ENCODE measurements at regions not wholly inside any gene's neighbourhood (a gene's known extent, or its start where the extent isn't known, plus 50 kb on each side); places are given as distances from the start of the nearest gene placed in this dataset.

- Histone ChIP-seq H3K36me3 (ENCODE audit: insufficient read depth, low read length) (no peaks in the 10 kb centered on the region), H2AFZ (ENCODE audit: low read length) (no peak overlapping the region), H3K4me1 (ENCODE audit: low read length) (no peaks in the 10 kb centered on the region), H3K27me3 (ENCODE audit: low read length) (no peaks in the 10 kb centered on the region), H4K20me1 (ENCODE audit: insufficient read depth, low read depth, low read length) (no peaks in the 10 kb centered on the region), H3K27ac (ENCODE audit: low read length) (no peak overlapping the region), H3K9ac (ENCODE audit: low read length) (no peak overlapping the region), H3K9me2 (replicated peaks; ENCODE audit: insufficient read depth, low read length) (no peaks in the 10 kb centered on the region; the same call in 1 of the 2 replicates), H3K4me2 (ENCODE audit: low read depth, low read length, poor library complexity, severe bottlenecking) (no peak overlapping the region), H3K79me2 (ENCODE audit: low read length) (no peaks in the 10 kb centered on the region), H3K4me3 (ENCODE audit: low read length) (no peak overlapping the region), H3K9me3 (ENCODE audit: low read length) (peaks cover 8% of the 10 kb centered on the region; the same call in 1 of the 2 replicates)
- DNase-seq, result no peak
These were observed 100.4 kb upstream of the IRX2 start for GRCh38 chr5:2851895-2852294.

DNA sequence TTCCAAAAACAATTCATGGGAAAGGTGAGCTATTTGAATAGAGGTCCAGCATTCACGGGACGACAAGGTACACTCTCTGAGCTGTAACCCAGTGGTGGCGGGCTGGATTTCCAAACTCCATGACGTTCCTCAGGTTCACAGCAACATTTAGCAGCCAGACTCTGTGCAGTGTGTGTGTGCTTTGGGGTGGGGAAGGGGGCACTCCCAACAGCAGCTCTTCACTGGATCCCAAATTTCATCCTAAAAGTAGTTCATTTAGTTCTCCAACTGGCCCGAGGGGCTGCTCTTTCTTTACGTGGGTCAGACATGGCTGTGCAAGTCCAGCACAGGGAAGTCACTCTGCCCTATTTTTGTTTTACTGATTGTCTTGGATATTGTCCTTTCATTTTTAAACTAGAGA lies 98.0 kb upstream of the IRX2 start:
- no peaks in the 10 kb centered on the region for H3K79me2 ChIP-seq (ENCODE audit: low read length)
- H3K4me2 ChIP-seq (ENCODE audit: low read depth, low read length, poor library complexity, severe bottlenecking), result no peak overlapping the region
- H3K4me1 ChIP-seq (ENCODE audit: low read length), result no peaks in the 10 kb centered on the region
- H2AFZ ChIP-seq (ENCODE audit: low read length), result no peak overlapping the region
- H3K9ac ChIP-seq (ENCODE audit: low read length), result no peak overlapping the region
- no peak overlapping the region for H3K4me3 ChIP-seq (ENCODE audit: low read length)
- H3K36me3 ChIP-seq (ENCODE audit: insufficient read depth, low read length), result no peaks in the 10 kb centered on the region
- no peaks in the 10 kb centered on the region for H3K27me3 ChIP-seq (ENCODE audit: low read length)
- no peaks in the 10 kb centered on the region for H4K20me1 ChIP-seq (ENCODE audit: insufficient read depth, low read depth, low read length)
- H3K9me2 ChIP-seq (replicated peaks; ENCODE audit: insufficient read depth, low read length), result no peaks in the 10 kb centered on the region; the same call in 1 of the 2 replicates
- no peak overlapping the region for H3K27ac ChIP-seq (ENCODE audit: low read length)
- no peaks in the 10 kb centered on the region; the same call in 1 of the 2 replicates for H3K9me3 ChIP-seq (ENCODE audit: low read length)
- no peak for DNase-seq

- Histone ChIP-seq H3K4me3 (ENCODE audit: low read length) (no peak overlapping the region), H3K79me2 (ENCODE audit: low read length) (no peaks in the 10 kb centered on the region), H3K4me2 (ENCODE audit: low read depth, low read length, poor library complexity, severe bottlenecking) (no peak overlapping the region), H3K27ac (ENCODE audit: low read length) (no peak overlapping the region), H3K4me1 (ENCODE audit: low read length) (no peaks in the 10 kb centered on the region), H3K9me3 (ENCODE audit: low read length) (no peaks in the 10 kb centered on the region; the same call in 1 of the 2 replicates), H3K27me3 (ENCODE audit: low read length) (no peaks in the 10 kb centered on the region), H3K9me2 (replicated peaks; ENCODE audit: insufficient read depth, low read length) (no peaks in the 10 kb centered on the region; the same call in 1 of the 2 replicates), H3K36me3 (ENCODE audit: insufficient read depth, low read length) (no peaks in the 10 kb centered on the region), H3K9ac (ENCODE audit: low read length) (no peak overlapping the region), H4K20me1 (ENCODE audit: insufficient read depth, low read depth, low read length) (no peaks in the 10 kb centered on the region), H2AFZ (ENCODE audit: low read length) (no peak overlapping the region)
- DNase-seq, result no peak
These were observed 97.1 kb upstream of the IRX2 start for GRCh38 chr5:2848619-2849018.

DNA sequence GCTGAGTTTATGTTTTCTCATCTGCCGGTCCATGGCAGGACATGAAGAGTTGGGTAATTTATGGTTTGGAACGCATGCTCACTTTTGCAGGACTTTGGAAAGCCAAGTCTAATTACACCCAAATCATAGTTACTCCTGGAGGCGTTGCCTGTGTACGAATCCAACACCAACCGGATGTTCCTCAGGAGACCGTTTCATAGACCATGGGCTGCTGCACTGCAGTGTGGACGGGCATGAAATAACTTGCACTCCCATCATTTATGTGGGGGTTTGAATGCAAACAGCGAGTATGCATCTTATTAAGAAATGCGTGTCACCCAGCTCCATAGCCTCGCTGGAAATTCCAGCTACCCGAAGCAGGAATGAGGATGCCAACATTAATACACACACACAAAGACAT lies 96.1 kb upstream of the IRX2 start:
- no peak for DNase-seq
- Histone ChIP-seq H3K4me3 (ENCODE audit: low read length) (no peak overlapping the region), H3K9me3 (ENCODE audit: low read length) (no peaks in the 10 kb centered on the region; the same call in 1 of the 2 replicates), H3K36me3 (ENCODE audit: insufficient read depth, low read length) (no peaks in the 10 kb centered on the region), H4K20me1 (ENCODE audit: insufficient read depth, low read depth, low read length) (no peaks in the 10 kb centered on the region), H3K4me2 (ENCODE audit: low read depth, low read length, poor library complexity, severe bottlenecking) (no peak overlapping the region), H3K9ac (ENCODE audit: low read length) (no peak overlapping the region), H2AFZ (ENCODE audit: low read length) (no peak overlapping the region), H3K79me2 (ENCODE audit: low read length) (no peaks in the 10 kb centered on the region), H3K9me2 (replicated peaks; ENCODE audit: insufficient read depth, low read length) (no peaks in the 10 kb centered on the region; the same call in 1 of the 2 replicates), H3K4me1 (ENCODE audit: low read length) (no peaks in the 10 kb centered on the region), H3K27me3 (ENCODE audit: low read length) (no peaks in the 10 kb centered on the region), H3K27ac (ENCODE audit: low read length) (no peak overlapping the region)

- H2AFZ ChIP-seq (ENCODE audit: low read length), result no peak overlapping the region
- no peaks in the 10 kb centered on the region for H4K20me1 ChIP-seq (ENCODE audit: insufficient read depth, low read depth, low read length)
- H3K27ac ChIP-seq (ENCODE audit: low read length), result no peak overlapping the region
- no peak for DNase-seq
- no peaks in the 10 kb centered on the region for H3K4me1 ChIP-seq (ENCODE audit: low read length)
- H3K36me3 ChIP-seq (ENCODE audit: insufficient read depth, low read length), result no peaks in the 10 kb centered on the region
- H3K9me3 ChIP-seq (ENCODE audit: low read length), result peaks cover 4% of the 10 kb centered on the region
- no peak overlapping the region for H3K4me2 ChIP-seq (ENCODE audit: low read depth, low read length, poor library complexity, severe bottlenecking)
- no peak overlapping the region for H3K4me3 ChIP-seq (ENCODE audit: low read length)
- H3K79me2 ChIP-seq (ENCODE audit: low read length), result no peaks in the 10 kb centered on the region
- H3K27me3 ChIP-seq (ENCODE audit: low read length), result no peaks in the 10 kb centered on the region
- H3K9ac ChIP-seq (ENCODE audit: low read length), result no peak overlapping the region
- H3K9me2 ChIP-seq (replicated peaks; ENCODE audit: insufficient read depth, low read length), result no peaks in the 10 kb centered on the region
These were observed 89.7 kb upstream of the IRX2 start for GRCh38 chr5:2841208-2841607.

DNA sequence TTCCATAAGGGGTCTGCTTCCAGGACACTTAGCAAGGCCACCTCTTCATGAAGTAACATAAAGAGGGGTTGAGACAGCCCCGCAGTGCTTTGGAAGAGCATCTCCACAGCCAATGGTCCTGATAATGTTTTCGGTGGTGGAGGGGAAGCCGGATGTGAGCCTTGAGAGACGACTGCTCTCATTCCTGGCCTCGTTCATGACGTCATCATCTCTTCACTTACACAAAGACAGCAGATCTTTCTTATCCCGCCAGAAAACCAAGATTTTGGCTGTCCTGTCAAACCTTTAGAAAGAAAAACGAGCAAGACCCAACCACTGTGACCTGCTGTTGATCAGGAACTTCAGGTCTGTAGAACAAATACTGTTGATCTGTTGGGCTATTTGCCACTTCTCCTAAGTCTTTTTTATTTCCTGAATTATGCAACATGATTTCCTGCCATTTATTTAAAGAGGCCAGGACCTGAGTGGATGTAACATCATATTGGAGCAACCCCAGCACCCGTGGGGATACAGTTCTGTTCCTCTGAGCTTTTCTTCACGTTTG lies 89.0 kb upstream of the IRX2 start:
- no peak for DNase-seq

DNA sequence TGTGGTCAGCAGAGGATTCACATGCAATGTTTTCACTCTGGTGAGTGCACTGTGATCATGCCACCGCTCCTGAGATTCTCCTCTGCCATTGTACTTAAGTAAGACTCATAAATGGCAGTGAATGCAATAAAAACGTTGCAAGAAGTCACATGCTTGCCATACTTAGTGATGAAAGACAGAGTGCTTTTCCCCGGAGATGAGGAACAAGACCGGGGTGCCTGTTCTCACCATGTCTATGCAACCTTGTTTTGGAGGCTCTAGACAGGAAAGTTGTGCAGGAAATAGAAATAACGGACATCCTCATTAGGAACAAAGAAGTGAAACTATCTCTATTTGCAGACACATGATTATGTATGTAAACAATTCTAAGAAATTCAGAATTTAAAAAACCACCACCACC lies 84.7 kb upstream of the IRX2 start:
- no peaks in the 10 kb centered on the region for H3K79me2 ChIP-seq (ENCODE audit: low read length)
- no peak overlapping the region for H2AFZ ChIP-seq (ENCODE audit: low read length)
- no peaks in the 10 kb centered on the region for H4K20me1 ChIP-seq (ENCODE audit: insufficient read depth, low read depth, low read length)
- peaks cover 4% of the 10 kb centered on the region for H3K9me3 ChIP-seq (ENCODE audit: low read length)
- H3K27me3 ChIP-seq (ENCODE audit: low read length), result no peaks in the 10 kb centered on the region
- no peaks in the 10 kb centered on the region for H3K4me1 ChIP-seq (ENCODE audit: low read length)
- H3K4me3 ChIP-seq (ENCODE audit: low read length), result no peak overlapping the region
- no peak for DNase-seq
- no peak overlapping the region for H3K9ac ChIP-seq (ENCODE audit: low read length)
- H3K9me2 ChIP-seq (replicated peaks; ENCODE audit: insufficient read depth, low read length), result no peaks in the 10 kb centered on the region
- H3K27ac ChIP-seq (ENCODE audit: low read length), result no peak overlapping the region
- H3K4me2 ChIP-seq (ENCODE audit: low read depth, low read length, poor library complexity, severe bottlenecking), result no peak overlapping the region
- no peaks in the 10 kb centered on the region for H3K36me3 ChIP-seq (ENCODE audit: insufficient read depth, low read length)

More for the DNA sequence above, 89.0 kb upstream of the IRX2 start:
- Histone ChIP-seq H3K36me3 (ENCODE audit: insufficient read depth, low read length) (no peaks in the 10 kb centered on the region), H2AFZ (ENCODE audit: low read length) (no peak overlapping the region), H3K9me2 (replicated peaks; ENCODE audit: insufficient read depth, low read length) (no peaks in the 10 kb centered on the region), H3K4me3 (ENCODE audit: low read length) (no peak overlapping the region), H3K9me3 (ENCODE audit: low read length) (peaks cover 4% of the 10 kb centered on the region), H3K27ac (ENCODE audit: low read length) (no peak overlapping the region), H3K4me2 (ENCODE audit: low read depth, low read length, poor library complexity, severe bottlenecking) (no peak overlapping the region), H3K9ac (ENCODE audit: low read length) (no peak overlapping the region), H3K27me3 (ENCODE audit: low read length) (no peaks in the 10 kb centered on the region), H3K4me1 (ENCODE audit: low read length) (no peaks in the 10 kb centered on the region), H4K20me1 (ENCODE audit: insufficient read depth, low read depth, low read length) (no peaks in the 10 kb centered on the region), H3K79me2 (ENCODE audit: low read length) (no peaks in the 10 kb centered on the region)

DNA sequence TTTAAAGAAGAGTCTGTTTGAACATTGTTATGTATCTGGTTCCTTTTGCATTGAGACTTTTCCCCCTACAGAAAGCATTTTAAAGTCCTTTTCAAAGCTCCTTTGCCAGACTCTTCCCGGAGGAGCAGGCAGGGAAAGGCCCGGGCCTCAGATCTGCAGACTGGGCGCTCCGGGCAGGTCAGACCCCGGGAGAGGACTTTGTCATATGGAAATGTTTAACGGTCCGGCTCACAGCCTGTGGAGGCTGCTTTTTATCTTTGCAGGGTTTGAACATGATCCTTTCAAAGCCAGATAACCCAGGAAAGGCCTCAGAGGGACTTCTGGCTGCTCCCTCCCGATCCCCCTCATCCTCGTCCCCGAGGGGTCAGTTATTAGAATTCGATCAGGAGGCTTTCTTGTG lies 82.1 kb upstream of the IRX2 start:
- H3K9me2 ChIP-seq (replicated peaks; ENCODE audit: insufficient read depth, low read length), result no peaks in the 10 kb centered on the region
- no peaks in the 10 kb centered on the region for H4K20me1 ChIP-seq (ENCODE audit: insufficient read depth, low read depth, low read length)
- H2AFZ ChIP-seq (ENCODE audit: low read length), result no peak overlapping the region
- no peak for DNase-seq
- no peaks in the 10 kb centered on the region; the same call in none of the 2 replicates for H3K9me3 ChIP-seq (ENCODE audit: low read length)
- H3K9ac ChIP-seq (ENCODE audit: low read length), result no peak overlapping the region
- H3K27ac ChIP-seq (ENCODE audit: low read length), result no peak overlapping the region
- H3K4me3 ChIP-seq (ENCODE audit: low read length), result no peak overlapping the region
- H3K4me1 ChIP-seq (ENCODE audit: low read length), result no peaks in the 10 kb centered on the region
- H3K79me2 ChIP-seq (ENCODE audit: low read length), result no peaks in the 10 kb centered on the region
- H3K27me3 ChIP-seq (ENCODE audit: low read length), result no peaks in the 10 kb centered on the region
- no peaks in the 10 kb centered on the region for H3K36me3 ChIP-seq (ENCODE audit: insufficient read depth, low read length)
- no peak overlapping the region for H3K4me2 ChIP-seq (ENCODE audit: low read depth, low read length, poor library complexity, severe bottlenecking)

All from Karpas-422 (cell line).